ENCODE measurements at regions not wholly inside any gene's neighbourhood (a gene's known extent, or its start where the extent isn't known, plus 50 kb on each side); places are given as distances from the start of the nearest gene placed in this dataset.

DNA sequence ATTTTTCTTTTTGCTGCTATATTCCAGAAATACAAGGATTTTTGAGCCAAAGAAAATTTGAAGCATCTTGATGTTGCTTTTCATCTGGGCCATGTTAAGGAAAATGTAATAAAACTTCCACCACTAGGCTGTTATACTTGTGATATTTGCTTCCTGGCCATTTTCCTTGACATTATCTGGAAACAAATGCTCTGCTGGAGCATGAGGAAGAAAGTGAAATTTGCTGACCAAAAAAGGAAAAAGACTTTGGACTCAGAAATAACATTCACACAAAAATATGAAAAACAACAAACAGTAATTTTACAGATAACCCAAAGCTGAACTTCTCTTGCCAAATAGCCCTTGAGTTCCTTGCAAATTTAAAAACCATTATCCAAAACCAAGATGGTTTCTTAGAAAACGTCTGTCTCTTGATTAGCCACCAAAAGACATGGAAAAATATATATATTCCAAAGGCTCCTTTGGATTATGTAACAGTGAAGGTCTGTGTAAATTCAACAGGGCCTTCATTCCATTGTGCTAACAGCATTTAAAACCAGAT, 344.5 kb downstream of the LMX1A start:
- Histone ChIP-seq H3K9me3 (no peaks in the 10 kb centered on the region), H3K36me3 (no peaks in the 10 kb centered on the region), H3K27me3 (no peaks in the 10 kb centered on the region), H3K4me3 (no peak overlapping the region), H3K4me1 (no peaks in the 10 kb centered on the region), H3K27ac (peak overlapping the region in 1 of 2 donors; percentile 19)
- TF ChIP-seq POLR2A (IDR thresholded peaks at IDR 0.05): no peak
- TF ChIP-seq, protein P1, sequence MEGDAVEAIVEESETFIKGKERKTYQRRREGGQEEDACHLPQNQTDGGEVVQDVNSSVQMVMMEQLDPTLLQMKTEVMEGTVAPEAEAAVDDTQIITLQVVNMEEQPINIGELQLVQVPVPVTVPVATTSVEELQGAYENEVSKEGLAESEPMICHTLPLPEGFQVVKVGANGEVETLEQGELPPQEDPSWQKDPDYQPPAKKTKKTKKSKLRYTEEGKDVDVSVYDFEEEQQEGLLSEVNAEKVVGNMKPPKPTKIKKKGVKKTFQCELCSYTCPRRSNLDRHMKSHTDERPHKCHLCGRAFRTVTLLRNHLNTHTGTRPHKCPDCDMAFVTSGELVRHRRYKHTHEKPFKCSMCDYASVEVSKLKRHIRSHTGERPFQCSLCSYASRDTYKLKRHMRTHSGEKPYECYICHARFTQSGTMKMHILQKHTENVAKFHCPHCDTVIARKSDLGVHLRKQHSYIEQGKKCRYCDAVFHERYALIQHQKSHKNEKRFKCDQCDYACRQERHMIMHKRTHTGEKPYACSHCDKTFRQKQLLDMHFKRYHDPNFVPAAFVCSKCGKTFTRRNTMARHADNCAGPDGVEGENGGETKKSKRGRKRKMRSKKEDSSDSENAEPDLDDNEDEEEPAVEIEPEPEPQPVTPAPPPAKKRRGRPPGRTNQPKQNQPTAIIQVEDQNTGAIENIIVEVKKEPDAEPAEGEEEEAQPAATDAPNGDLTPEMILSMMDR (IDR thresholded peaks at IDR 0.05): no peak
- TF ChIP-seq POLR2AphosphoS5 (IDR thresholded peaks at IDR 0.05): no peak
- intact Hi-C loops (cut with DNase I; ENCODE audit: low total_unique reads): no loop called here
- no peak for DNase-seq (ENCODE audit: low spot score in 2 of 2)

DNA sequence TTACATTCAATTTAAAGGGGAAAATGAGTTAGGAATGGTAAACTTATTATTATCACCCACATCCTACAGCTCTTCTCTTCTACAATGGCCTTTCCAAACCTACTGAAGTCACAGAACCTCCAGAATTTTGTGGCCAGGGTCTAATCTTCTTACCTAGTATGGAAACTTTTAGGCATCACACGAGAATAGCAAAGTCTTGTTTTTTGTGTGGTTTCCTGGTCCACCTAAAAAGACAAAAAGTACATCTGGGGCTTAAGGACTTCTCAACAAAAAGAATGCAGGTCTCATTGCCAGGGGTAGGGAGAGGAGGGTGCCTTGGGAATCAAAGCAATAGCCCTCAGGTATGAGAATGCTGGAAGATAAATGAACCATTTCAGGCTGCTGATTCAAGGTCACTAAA, 345.3 kb downstream of the LMX1A start:
- TF ChIP-seq POLR2AphosphoS5 (IDR thresholded peaks at IDR 0.05) (no peak), POLR2A (IDR thresholded peaks at IDR 0.05) (no peak)
- TF ChIP-seq, protein P1 (IDR thresholded peaks at IDR 0.05): no peak
- Histone ChIP-seq H3K4me3 (no peak overlapping the region), H3K9me3 (no peaks in the 10 kb centered on the region), H3K27me3 (no peaks in the 10 kb centered on the region), H3K36me3 (no peaks in the 10 kb centered on the region), H3K4me1 (no peaks in the 10 kb centered on the region), H3K27ac (peak overlapping the region in 1 of 2 donors; percentile 19)
- no peak for DNase-seq (ENCODE audit: low spot score in 2 of 2)
- intact Hi-C loops (cut with DNase I; ENCODE audit: low total_unique reads): no loop called here

DNA sequence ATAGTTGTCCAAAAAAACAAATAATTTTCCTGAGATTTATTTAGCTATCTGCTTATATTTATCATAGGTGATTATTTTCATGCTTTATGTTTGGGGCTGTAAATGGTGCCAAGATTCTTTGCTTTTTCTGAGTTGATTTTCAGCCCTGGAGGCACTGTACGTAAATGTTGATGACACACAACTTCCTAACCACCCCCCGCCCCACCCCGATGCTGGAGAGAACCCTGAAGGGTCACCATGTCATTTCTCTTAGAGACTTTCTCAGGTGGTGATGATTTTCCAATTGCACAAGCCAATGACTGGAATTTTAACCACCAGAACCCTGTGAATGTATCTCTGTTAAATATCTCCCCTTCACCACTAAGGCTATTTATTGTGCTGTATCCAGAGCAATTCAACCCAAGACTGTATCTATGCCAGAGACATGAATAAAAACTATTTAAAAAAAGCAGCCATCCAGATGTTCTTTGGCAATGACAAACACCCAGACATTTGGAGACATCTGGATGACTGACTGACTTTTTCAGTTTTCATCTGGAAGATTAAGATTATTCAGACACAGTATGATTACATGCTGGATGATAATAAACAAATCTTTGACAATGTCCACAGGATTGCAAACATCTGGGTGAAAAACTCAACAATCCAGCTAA, 346.0 kb downstream of the LMX1A start:
- DNase-seq (ENCODE audit: low spot score in 2 of 2): no peak
- Histone ChIP-seq H3K36me3 (no peaks in the 10 kb centered on the region), H3K27ac (no peak overlapping the region), H3K4me3 (no peak overlapping the region), H3K4me1 (no peaks in the 10 kb centered on the region), H3K27me3 (no peaks in the 10 kb centered on the region), H3K9me3 (no peaks in the 10 kb centered on the region)
- TF ChIP-seq POLR2AphosphoS5 (IDR thresholded peaks at IDR 0.05) (no peak), POLR2A (IDR thresholded peaks at IDR 0.05) (no peak)
- TF ChIP-seq, protein P1 (IDR thresholded peaks at IDR 0.05): no peak
- intact Hi-C loops (cut with DNase I; ENCODE audit: low total_unique reads): no loop called here

DNA sequence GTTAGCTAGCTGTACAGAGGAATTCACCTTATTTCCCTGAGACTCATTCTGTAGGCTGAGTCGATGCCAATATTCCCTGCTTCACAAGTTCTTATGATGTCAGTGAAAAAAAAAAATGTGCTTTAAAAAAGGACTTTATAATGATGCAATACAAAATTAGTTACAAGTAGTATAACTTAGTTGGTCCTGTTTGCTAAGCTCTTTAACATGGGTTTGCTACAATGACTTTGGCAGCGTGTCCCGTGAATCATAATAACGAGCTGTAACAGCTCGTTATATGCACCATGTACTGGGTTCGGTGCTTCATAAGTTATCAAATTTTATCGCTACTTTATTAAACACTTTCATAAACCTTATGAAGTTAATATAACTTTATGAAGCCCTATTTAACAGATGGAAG, 349.7 kb downstream of the LMX1A start:
- no peaks in the 10 kb centered on the region for H3K4me1 ChIP-seq
- no peaks in the 10 kb centered on the region for H3K9me3 ChIP-seq
- H3K4me3 ChIP-seq: no peak overlapping the region
- no peaks in the 10 kb centered on the region for H3K36me3 ChIP-seq
- H3K27ac ChIP-seq: no peak overlapping the region
- H3K27me3 ChIP-seq: no peaks in the 10 kb centered on the region
- DNase-seq (ENCODE audit: low spot score in 2 of 2): no peak
- intact Hi-C loops (cut with DNase I; ENCODE audit: low total_unique reads): no loop called here
- TF ChIP-seq, protein P1 (IDR thresholded peaks at IDR 0.05): no peak
- no peak for TF ChIP-seq POLR2AphosphoS5 (IDR thresholded peaks at IDR 0.05)

DNA sequence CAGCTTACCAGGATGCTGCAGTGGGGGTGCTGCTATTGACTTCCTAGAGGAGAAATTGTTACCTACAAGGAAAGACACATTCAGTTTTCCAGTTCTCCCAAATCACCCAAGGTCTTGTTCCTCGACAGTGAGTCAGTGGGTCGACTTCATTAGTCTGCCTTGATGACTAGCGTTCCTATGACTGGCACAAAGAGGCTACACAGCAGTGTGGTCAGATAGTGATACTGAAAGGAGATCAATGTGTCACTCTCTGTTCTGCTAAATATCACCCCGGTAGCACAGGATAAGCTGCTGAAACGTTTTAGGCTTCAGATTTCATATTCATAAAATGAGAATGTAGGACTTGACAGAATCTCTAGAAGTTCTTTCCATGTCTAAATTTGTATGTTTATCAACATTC, 357.4 kb downstream of the LMX1A start:
- Histone ChIP-seq H3K4me3 (no peak overlapping the region), H3K27me3 (no peaks in the 10 kb centered on the region), H3K27ac (no peak overlapping the region), H3K36me3 (no peaks in the 10 kb centered on the region), H3K4me1 (no peaks in the 10 kb centered on the region), H3K9me3 (no peaks in the 10 kb centered on the region)
- DNase-seq (ENCODE audit: low spot score in 2 of 2): no peak
- TF ChIP-seq, protein P1 (IDR thresholded peaks at IDR 0.05): no peak
- TF ChIP-seq POLR2A (IDR thresholded peaks at IDR 0.05) (no peak), POLR2AphosphoS5 (IDR thresholded peaks at IDR 0.05) (no peak)
- intact Hi-C loops (cut with DNase I; ENCODE audit: low total_unique reads): no loop called here
